ENCODE measurements at regions not wholly inside any gene's neighbourhood (a gene's known extent, or its start where the extent isn't known, plus 50 kb on each side); places are given as distances from the start of the nearest gene placed in this dataset.

GRCh38 chr12:127435439-127435838 lies 831.5 kb upstream of the TMEM132C start:
- Histone ChIP-seq H3K18ac (ENCODE audit: insufficient read length, low read depth, low read length) (no peak overlapping the region), H4K20me1 (ENCODE audit: control insufficient read depth, insufficient read depth, insufficient read length) (no peaks in the 10 kb centered on the region), H4K8ac (replicated peaks; ENCODE audit: insufficient read length, low read depth, low read length) (no peak overlapping the region), H3T11ph (ENCODE audit: low read length) (no peak overlapping the region), H2BK20ac (ENCODE audit: low read depth, low read length, poor library complexity, severe bottlenecking) (no peak overlapping the region), H3K14ac (ENCODE audit: insufficient read depth, low read length) (no peak overlapping the region), H3K56ac (ENCODE audit: insufficient read length, low read depth, low read length) (no peak overlapping the region), H2BK15ac (ENCODE audit: low read depth, low read length) (no peak overlapping the region), H3K79me2 (ENCODE audit: insufficient read depth, low read length) (no peaks in the 10 kb centered on the region), H3K9ac (ENCODE audit: extremely low read depth, insufficient read length, low read length) (no peak overlapping the region), H3K27me3 (ENCODE audit: insufficient read depth, low read length) (no peaks in the 10 kb centered on the region), H3K23ac (ENCODE audit: insufficient read length, low read depth, low read length) (no peak overlapping the region), H2BK12ac (ENCODE audit: insufficient read length, low read depth, low read length) (no peak overlapping the region), H3K9me3 (ENCODE audit: control insufficient read depth, low read depth, low read length) (peaks cover 13% of the 10 kb centered on the region), H3K27ac (ENCODE audit: insufficient read length, low read depth, low read length) (no peak overlapping the region), H3K23me2 (ENCODE audit: insufficient read length, low read depth, low read length, poor library complexity, severe bottlenecking) (no peaks in the 10 kb centered on the region), H3K4ac (ENCODE audit: low read depth, low read length) (no peak overlapping the region), H2AK5ac (ENCODE audit: insufficient read length, low read length) (no peak overlapping the region), H3K4me1 (ENCODE audit: insufficient read depth, low read length) (no peaks in the 10 kb centered on the region), H3K4me2 (ENCODE audit: insufficient read depth, insufficient read length, low read length) (no peak overlapping the region), H4K5ac (ENCODE audit: insufficient read length, low read depth, low read length) (no peak overlapping the region), H2BK120ac (ENCODE audit: low read depth, low read length, poor library complexity, severe bottlenecking) (no peak overlapping the region), H2BK5ac (ENCODE audit: insufficient read length, low read length) (no peak overlapping the region), H2AFZ (ENCODE audit: low read length) (no peak overlapping the region), H4K91ac (ENCODE audit: insufficient read length, low read depth, low read length) (no peak overlapping the region), H3K79me1 (ENCODE audit: insufficient read depth, low read depth, low read length, poor library complexity, severe bottlenecking) (no peaks in the 10 kb centered on the region)
- H3K27ac Mint-ChIP-seq, result no peak overlapping the region
- TF ChIP-seq CTCF (conservative IDR thresholded peaks at IDR 0.05), result no peak
- DNase-seq, result no peak
- WGBS (ENCODE audit: extremely low coverage, insufficient read length, low lambda C conversion rate), result 100% methylated on average over 2 of the region's 3 CpGs
- H3K4me3 Mint-ChIP-seq, result no peak overlapping the region
- peaks cover 4% of the 10 kb centered on the region; the same call in 1 of the 2 replicates for H3K27me3 Mint-ChIP-seq (ENCODE audit: low read depth)
- H3K9me3 Mint-ChIP-seq, result peaks cover 20 to 24% of the 10 kb centered on the region in 2 experiments
- H3K36me3 Mint-ChIP-seq (ENCODE audit: insufficient read depth in 1 of 3, low read depth in 3 of 3), result peaks cover 12 to 14% (median 13%) of the 10 kb centered on the region in 3 experiments
- H3K4me1 Mint-ChIP-seq, result peaks cover 0 to 2% of the 10 kb centered on the region in 2 experiments; a peak in 1 of 4 replicates

Data from H9 (cell line).